ENCODE measurements at regions not wholly inside any gene's neighbourhood (a gene's known extent, or its start where the extent isn't known, plus 50 kb on each side); places are given as distances from the start of the nearest gene placed in this dataset.

- TF ChIP-seq CTCF (conservative IDR thresholded peaks at IDR 0.05; ENCODE audit: low read length) (no peak), EZH2phosphoT487 (IDR thresholded peaks at IDR 0.05; ENCODE audit: borderline replicate concordance) (no peak)
These were observed 388.7 kb downstream of the PTPRU start for GRCh38 chr1:29625084-29625420.
